ENCODE measurements at regions not wholly inside any gene's neighbourhood (a gene's known extent, or its start where the extent isn't known, plus 50 kb on each side); places are given as distances from the start of the nearest gene placed in this dataset.
"Not testable (repeated sequence)": the region's sequence is repeated elsewhere in the genome, so short reads cannot be mapped to it uniquely, and the experiment has no call there.

GRCh38 chr9:115781070-115781736 lies 372.4 kb upstream of the PAPPA start:
- H3K27ac Mint-ChIP-seq = no peak overlapping the region
- no peaks in the 10 kb centered on the region for H3K4me1 Mint-ChIP-seq (ENCODE audit: low read depth)
- no peaks in the 10 kb centered on the region for H3K36me3 Mint-ChIP-seq (ENCODE audit: low read depth)
- no peaks in the 10 kb centered on the region for H3K9me3 Mint-ChIP-seq
- H3K4me3 Mint-ChIP-seq = no peak overlapping the region
- H3K27me3 Mint-ChIP-seq (ENCODE audit: low read depth) = no peaks in the 10 kb centered on the region

DNA sequence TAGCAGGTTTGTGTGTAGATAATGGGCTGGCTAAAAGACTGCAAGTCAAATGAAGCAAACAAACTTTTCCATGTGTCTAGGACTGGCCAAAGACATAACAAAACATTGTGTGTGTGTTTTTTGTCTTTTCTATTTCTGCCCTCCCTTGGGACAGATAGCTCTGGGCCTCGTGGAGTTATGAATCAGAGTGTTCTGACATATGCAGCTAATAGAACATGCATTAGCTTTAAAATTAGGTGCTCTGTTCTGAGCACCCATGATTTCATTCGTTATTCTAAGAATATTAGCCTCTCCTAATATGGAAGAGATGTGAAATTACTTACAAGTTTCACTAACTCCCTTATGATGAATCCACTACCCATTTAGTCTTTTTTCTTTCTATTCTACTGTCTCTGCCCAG lies 367.3 kb upstream of the PAPPA start:
- no peak overlapping the region for H3K27ac Mint-ChIP-seq
- no peaks in the 10 kb centered on the region for H3K4me1 Mint-ChIP-seq (ENCODE audit: low read depth)
- H3K27me3 Mint-ChIP-seq (ENCODE audit: low read depth) = no peaks in the 10 kb centered on the region
- H3K9me3 Mint-ChIP-seq = no peaks in the 10 kb centered on the region
- no peak overlapping the region for H3K4me3 Mint-ChIP-seq
- no peaks in the 10 kb centered on the region for H3K36me3 Mint-ChIP-seq (ENCODE audit: low read depth)

DNA sequence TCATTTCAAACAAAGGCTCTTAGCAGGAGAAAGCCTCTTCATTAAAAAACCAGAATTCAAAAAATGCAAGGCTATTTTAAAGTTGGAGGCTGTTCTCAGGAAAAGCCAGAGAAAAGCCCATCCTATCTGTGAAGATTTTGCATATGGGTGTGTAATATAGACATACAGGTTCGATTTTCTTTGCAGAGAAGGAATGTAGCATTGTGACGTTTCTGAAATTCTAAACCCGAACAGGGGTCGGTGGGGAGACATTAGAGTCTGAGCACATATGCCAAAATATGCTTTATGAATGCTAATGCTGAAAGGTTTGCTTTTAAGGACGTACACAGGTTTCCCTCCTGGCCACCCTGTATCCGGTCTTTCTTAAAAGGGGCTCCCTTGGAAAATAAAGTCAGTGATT lies 363.1 kb upstream of the PAPPA start:
- Mint-ChIP-seq H3K36me3 (ENCODE audit: low read depth) (no peaks in the 10 kb centered on the region), H3K4me3 (no peak overlapping the region), H3K27ac (no peak overlapping the region), H3K27me3 (ENCODE audit: low read depth) (no peaks in the 10 kb centered on the region), H3K4me1 (ENCODE audit: low read depth) (no peaks in the 10 kb centered on the region), H3K9me3 (peaks cover 4% of the 10 kb centered on the region)

DNA sequence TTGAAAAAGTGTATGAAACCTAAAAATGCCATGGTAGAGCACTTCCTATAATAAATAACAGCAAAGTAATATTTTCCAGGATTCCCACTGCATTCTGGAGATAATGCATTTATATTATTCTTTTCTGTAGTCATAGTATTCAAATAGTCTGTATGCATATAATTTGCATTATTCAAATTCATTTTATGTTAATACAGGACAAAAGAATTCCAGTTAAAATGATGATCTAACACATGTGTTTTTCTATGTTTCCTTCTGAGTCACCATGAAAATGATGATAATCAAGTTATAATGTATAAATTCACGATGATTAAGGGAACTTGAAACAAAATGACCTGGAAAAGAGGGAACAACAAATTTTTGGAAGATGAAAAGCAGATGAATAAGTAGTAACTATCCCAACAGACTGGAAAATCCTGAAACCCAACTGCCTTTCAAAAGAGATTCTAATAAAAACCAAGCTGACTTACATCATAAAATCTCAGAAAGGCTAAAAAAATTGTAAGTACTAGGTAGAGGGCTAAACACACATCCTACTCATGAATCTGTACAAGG lies 358.6 kb upstream of the PAPPA start:
- Mint-ChIP-seq H3K4me3 (no peak overlapping the region), H3K9me3 (peaks cover 4% of the 10 kb centered on the region), H3K4me1 (ENCODE audit: low read depth) (no peaks in the 10 kb centered on the region), H3K36me3 (ENCODE audit: low read depth) (no peaks in the 10 kb centered on the region), H3K27me3 (ENCODE audit: low read depth) (no peaks in the 10 kb centered on the region), H3K27ac (no peak overlapping the region)

DNA sequence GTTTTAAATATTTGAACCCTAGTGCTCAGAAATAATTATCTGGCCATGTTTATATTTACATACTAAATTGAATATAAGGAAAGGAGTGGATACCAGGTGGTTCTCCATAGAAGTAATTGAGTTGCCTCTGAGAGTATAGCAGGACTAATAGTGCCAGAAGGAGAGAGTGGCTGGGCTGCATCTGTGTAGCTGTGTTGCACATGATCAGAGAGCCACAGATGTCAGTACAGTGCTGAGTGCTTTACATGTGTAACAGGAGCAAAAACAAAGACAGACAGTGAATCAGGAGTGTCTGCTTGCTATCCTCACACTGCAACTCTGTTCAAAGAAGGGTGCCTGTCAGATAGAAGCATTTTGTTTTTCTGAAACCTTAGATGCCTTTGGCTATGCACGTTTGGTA lies 353.9 kb upstream of the PAPPA start:
- Mint-ChIP-seq H3K4me3 (no peak overlapping the region), H3K9me3 (peaks cover under 1% of the 10 kb centered on the region), H3K36me3 (ENCODE audit: low read depth) (no peaks in the 10 kb centered on the region), H3K27me3 (ENCODE audit: low read depth) (no peaks in the 10 kb centered on the region), H3K27ac (no peak overlapping the region), H3K4me1 (ENCODE audit: low read depth) (no peaks in the 10 kb centered on the region)

DNA sequence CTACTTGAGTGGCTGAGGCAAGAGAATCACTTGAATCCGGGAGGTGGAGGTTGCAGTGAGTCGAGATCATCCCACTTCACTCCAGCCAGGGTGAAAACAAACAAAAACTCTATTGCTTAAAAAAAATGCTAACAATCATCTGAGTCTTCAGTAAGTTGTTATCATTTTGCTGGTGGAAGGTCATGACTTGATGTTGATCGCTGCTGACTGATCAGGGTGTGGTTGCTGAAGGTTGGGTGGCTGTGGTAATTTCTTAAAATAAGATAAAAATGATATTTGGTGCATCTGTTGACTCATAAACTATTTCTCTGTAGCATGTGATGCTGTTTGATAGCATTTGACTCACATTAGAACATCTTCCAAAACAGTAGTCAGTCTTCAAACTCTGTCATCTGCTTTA lies 349.4 kb upstream of the PAPPA start:
- Mint-ChIP-seq H3K4me1 (ENCODE audit: low read depth) (no peaks in the 10 kb centered on the region), H3K27me3 (ENCODE audit: low read depth) (no peaks in the 10 kb centered on the region), H3K36me3 (ENCODE audit: low read depth) (no peaks in the 10 kb centered on the region), H3K9me3 (no peaks in the 10 kb centered on the region), H3K27ac (no peak overlapping the region), H3K4me3 (no peak overlapping the region)

GRCh38 chr9:115808108-115808507 lies 345.5 kb upstream of the PAPPA start:
- no peak overlapping the region for H3K4me3 Mint-ChIP-seq
- no peak overlapping the region for H3K27ac Mint-ChIP-seq
- no peaks in the 10 kb centered on the region for H3K27me3 Mint-ChIP-seq (ENCODE audit: low read depth)
- H3K36me3 Mint-ChIP-seq (ENCODE audit: low read depth) = no peaks in the 10 kb centered on the region
- H3K4me1 Mint-ChIP-seq (ENCODE audit: low read depth) = no peaks in the 10 kb centered on the region
- no peaks in the 10 kb centered on the region for H3K9me3 Mint-ChIP-seq

GRCh38 chr9:115808695-115809094 lies 344.9 kb upstream of the PAPPA start:
- no peak overlapping the region for H3K27ac Mint-ChIP-seq

GRCh38 chr9:115810166-115810565 lies 343.4 kb upstream of the PAPPA start:
- H3K36me3 Mint-ChIP-seq (ENCODE audit: low read depth) = no peaks in the 10 kb centered on the region
- no peaks in the 10 kb centered on the region for H3K9me3 Mint-ChIP-seq
- no peak overlapping the region for H3K4me3 Mint-ChIP-seq
- no peak overlapping the region for H3K27ac Mint-ChIP-seq
- no peaks in the 10 kb centered on the region for H3K27me3 Mint-ChIP-seq (ENCODE audit: low read depth)
- H3K4me1 Mint-ChIP-seq (ENCODE audit: low read depth) = no peaks in the 10 kb centered on the region

More at GRCh38 chr9:115808695-115809094, 344.9 kb upstream of the PAPPA start:
- Mint-ChIP-seq H3K4me3 (no peak overlapping the region), H3K4me1 (ENCODE audit: low read depth) (no peaks in the 10 kb centered on the region), H3K9me3 (no peaks in the 10 kb centered on the region), H3K36me3 (ENCODE audit: low read depth) (no peaks in the 10 kb centered on the region), H3K27me3 (ENCODE audit: low read depth) (no peaks in the 10 kb centered on the region)

DNA sequence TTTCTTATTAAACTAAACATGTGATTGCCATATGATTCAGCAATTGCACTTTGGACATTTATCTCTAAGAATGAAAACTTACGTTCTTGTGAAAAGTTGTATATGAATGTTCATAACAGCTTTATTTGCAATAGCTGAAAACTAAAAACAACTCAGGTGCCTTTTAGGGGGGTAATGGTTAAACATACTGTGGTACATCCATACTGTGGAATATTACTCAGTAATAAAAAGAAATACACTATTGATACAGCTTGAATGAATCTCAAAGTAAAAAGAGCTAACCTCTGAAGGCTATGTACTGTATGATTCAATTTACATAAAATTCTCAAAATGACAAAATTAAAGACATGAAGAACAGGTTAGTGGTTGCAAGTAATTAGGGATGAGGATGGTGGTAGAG lies 339.5 kb upstream of the PAPPA start:
- Mint-ChIP-seq H3K4me1 (ENCODE audit: low read depth) (no peaks in the 10 kb centered on the region), H3K36me3 (ENCODE audit: low read depth) (no peaks in the 10 kb centered on the region), H3K27me3 (ENCODE audit: low read depth) (no peaks in the 10 kb centered on the region), H3K27ac (no peak overlapping the region), H3K4me3 (no peak overlapping the region), H3K9me3 (no peaks in the 10 kb centered on the region)

- Mint-ChIP-seq H3K27me3 (ENCODE audit: low read depth) (no peaks in the 10 kb centered on the region), H3K36me3 (ENCODE audit: low read depth) (no peaks in the 10 kb centered on the region), H3K4me3 (no peak overlapping the region), H3K4me1 (ENCODE audit: low read depth) (no peaks in the 10 kb centered on the region), H3K27ac (no peak overlapping the region), H3K9me3 (no peaks in the 10 kb centered on the region)
Observed at GRCh38 chr9:115815786-115816185, 337.8 kb upstream of the PAPPA start.

DNA sequence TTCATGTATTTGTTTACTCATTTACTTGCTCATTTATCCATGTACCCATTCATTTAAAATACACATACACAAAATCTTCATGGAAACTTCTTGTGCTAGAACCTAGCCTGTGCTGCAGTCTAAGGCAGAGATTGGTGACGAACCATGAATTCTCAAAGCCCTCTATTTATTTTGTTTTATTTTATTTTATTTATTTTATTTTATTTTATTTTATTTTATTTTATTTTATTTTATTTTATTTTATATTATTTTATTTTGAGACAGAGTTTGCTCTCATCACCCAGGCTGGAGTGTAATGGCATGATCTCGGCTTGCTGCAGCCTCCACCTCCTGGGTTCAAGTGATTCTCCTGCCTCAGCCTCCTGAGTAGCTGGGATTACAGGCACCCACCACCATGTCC lies 334.9 kb upstream of the PAPPA start:
- peaks cover 15% of the 10 kb centered on the region for H3K9me3 Mint-ChIP-seq
- H3K4me1 Mint-ChIP-seq (ENCODE audit: low read depth); H3K27ac Mint-ChIP-seq; H3K27me3 Mint-ChIP-seq (ENCODE audit: low read depth); H3K36me3 Mint-ChIP-seq (ENCODE audit: low read depth); H3K4me3 Mint-ChIP-seq: not testable (repeated sequence)

- Mint-ChIP-seq H3K36me3 (ENCODE audit: low read depth) (no peaks in the 10 kb centered on the region), H3K4me1 (ENCODE audit: low read depth) (no peaks in the 10 kb centered on the region), H3K27ac (no peak overlapping the region), H3K27me3 (ENCODE audit: low read depth) (no peaks in the 10 kb centered on the region), H3K9me3 (peaks cover 9% of the 10 kb centered on the region), H3K4me3 (no peak overlapping the region)
Observed at GRCh38 chr9:115832031-115832430, 321.6 kb upstream of the PAPPA start.

- Mint-ChIP-seq H3K4me3 (no peak overlapping the region), H3K36me3 (ENCODE audit: low read depth) (no peaks in the 10 kb centered on the region), H3K9me3 (peaks cover 8% of the 10 kb centered on the region), H3K4me1 (ENCODE audit: low read depth) (no peaks in the 10 kb centered on the region), H3K27ac (no peak overlapping the region), H3K27me3 (ENCODE audit: low read depth) (no peaks in the 10 kb centered on the region)
Observed at GRCh38 chr9:115837618-115838017, 316.0 kb upstream of the PAPPA start.

- Mint-ChIP-seq H3K36me3 (ENCODE audit: low read depth) (no peaks in the 10 kb centered on the region), H3K4me3 (no peak overlapping the region), H3K4me1 (ENCODE audit: low read depth) (no peaks in the 10 kb centered on the region), H3K9me3 (peaks cover 8% of the 10 kb centered on the region), H3K27me3 (ENCODE audit: low read depth) (no peaks in the 10 kb centered on the region), H3K27ac (no peak overlapping the region)
Observed at GRCh38 chr9:115838417-115838816, 315.2 kb upstream of the PAPPA start.

- not testable (repeated sequence) for H3K36me3 Mint-ChIP-seq (ENCODE audit: low read depth); H3K9me3 Mint-ChIP-seq; H3K27ac Mint-ChIP-seq; H3K4me3 Mint-ChIP-seq; H3K4me1 Mint-ChIP-seq (ENCODE audit: low read depth); H3K27me3 Mint-ChIP-seq (ENCODE audit: low read depth)
Observed at GRCh38 chr9:115844433-115844832, 309.2 kb upstream of the PAPPA start.
